ENCODE measurements at regions not wholly inside any gene's neighbourhood (a gene's known extent, or its start where the extent isn't known, plus 50 kb on each side); places are given as distances from the start of the nearest gene placed in this dataset.
"Not testable (repeated sequence)": the region's sequence is repeated elsewhere in the genome, so short reads cannot be mapped to it uniquely, and the experiment has no call there.

GRCh38 chr5:117393125-117393524, 818.5 kb upstream of the SEMA6A start:
- no peaks in the 10 kb centered on the region for H3K4me1 ChIP-seq (ENCODE audit: insufficient read depth, low read length)
- H3K9ac ChIP-seq (ENCODE audit: low read depth, low read length), result no peak overlapping the region
- no peaks in the 10 kb centered on the region for H3K36me3 ChIP-seq (ENCODE audit: insufficient read depth, low read length)

GRCh38 chr5:117380316-117380715, 805.7 kb upstream of the SEMA6A start:
- H3K4me1 ChIP-seq (ENCODE audit: insufficient read depth, low read length), result no peaks in the 10 kb centered on the region
- 0 out of 2 replicates have a peak, but pooled peaks cover 3% of the 10 kb centered on the region for H3K9me3 ChIP-seq (ENCODE audit: control insufficient read depth, insufficient read depth, low read length)
- H3K9ac ChIP-seq (ENCODE audit: low read depth, low read length), result no peak overlapping the region

More at GRCh38 chr5:117393125-117393524, 818.5 kb upstream of the SEMA6A start:
- H3K9me3 ChIP-seq (ENCODE audit: control insufficient read depth, insufficient read depth, low read length), result peaks cover 2% of the 10 kb centered on the region; the same call in 1 of the 2 replicates

GRCh38 chr5:117379521-117379920, 804.9 kb upstream of the SEMA6A start:
- no peaks in the 10 kb centered on the region for H3K9me3 ChIP-seq (ENCODE audit: control insufficient read depth, insufficient read depth, low read length)
- no peaks in the 10 kb centered on the region for H3K36me3 ChIP-seq (ENCODE audit: insufficient read depth, low read length)
- H3K4me1 ChIP-seq (ENCODE audit: insufficient read depth, low read length), result no peaks in the 10 kb centered on the region
- no peak overlapping the region for H3K9ac ChIP-seq (ENCODE audit: low read depth, low read length)

More at GRCh38 chr5:117380316-117380715, 805.7 kb upstream of the SEMA6A start:
- H3K36me3 ChIP-seq (ENCODE audit: insufficient read depth, low read length), result no peaks in the 10 kb centered on the region

GRCh38 chr5:117376748-117377147, 802.1 kb upstream of the SEMA6A start:
- Histone ChIP-seq H3K36me3 (ENCODE audit: insufficient read depth, low read length) (no peaks in the 10 kb centered on the region), H3K9me3 (ENCODE audit: control insufficient read depth, insufficient read depth, low read length) (no peaks in the 10 kb centered on the region), H3K4me1 (ENCODE audit: insufficient read depth, low read length) (no peaks in the 10 kb centered on the region), H3K9ac (ENCODE audit: low read depth, low read length) (no peak overlapping the region)

- H3K9me3 ChIP-seq (ENCODE audit: control insufficient read depth, insufficient read depth, low read length), result no peaks in the 10 kb centered on the region
- peaks cover 6% of the 10 kb centered on the region; the same call in 1 of the 2 replicates for H3K4me1 ChIP-seq (ENCODE audit: insufficient read depth, low read length)
- H3K36me3 ChIP-seq (ENCODE audit: insufficient read depth, low read length), result no peaks in the 10 kb centered on the region
- no peak overlapping the region for H3K9ac ChIP-seq (ENCODE audit: low read depth, low read length)
Measured at GRCh38 chr5:117359895-117360294, 785.3 kb upstream of the SEMA6A start.

- Histone ChIP-seq H3K9me3 (ENCODE audit: control insufficient read depth, insufficient read depth, low read length) (no peaks in the 10 kb centered on the region), H3K9ac (ENCODE audit: low read depth, low read length) (no peak overlapping the region), H3K36me3 (ENCODE audit: insufficient read depth, low read length) (no peaks in the 10 kb centered on the region), H3K4me1 (ENCODE audit: insufficient read depth, low read length) (peaks cover 9% of the 10 kb centered on the region; the same call in 1 of the 2 replicates)
Measured at GRCh38 chr5:117357886-117358285, 783.3 kb upstream of the SEMA6A start.

GRCh38 chr5:117347280-117347679, 772.7 kb upstream of the SEMA6A start:
- no peaks in the 10 kb centered on the region for H3K36me3 ChIP-seq (ENCODE audit: insufficient read depth, low read length)
- no peaks in the 10 kb centered on the region for H3K4me1 ChIP-seq (ENCODE audit: insufficient read depth, low read length)
- no peaks in the 10 kb centered on the region for H3K9me3 ChIP-seq (ENCODE audit: control insufficient read depth, insufficient read depth, low read length)
- no peak overlapping the region for H3K9ac ChIP-seq (ENCODE audit: low read depth, low read length)

GRCh38 chr5:117343726-117344125, 769.1 kb upstream of the SEMA6A start:
- peak overlapping the region; percentile 51 for H3K9ac ChIP-seq (ENCODE audit: low read depth, low read length)
- not testable (repeated sequence) for H3K9me3 ChIP-seq (ENCODE audit: control insufficient read depth, insufficient read depth, low read length)

GRCh38 chr5:117337064-117337749, 762.6 kb upstream of the SEMA6A start:
- Histone ChIP-seq H3K9me3 (ENCODE audit: control insufficient read depth, insufficient read depth, low read length) (no peaks in the 10 kb centered on the region), H3K36me3 (ENCODE audit: insufficient read depth, low read length) (no peaks in the 10 kb centered on the region), H3K4me1 (ENCODE audit: insufficient read depth, low read length) (peaks cover 3% of the 10 kb centered on the region; the same call in 1 of the 2 replicates), H3K9ac (ENCODE audit: low read depth, low read length) (no peak overlapping the region)

More at GRCh38 chr5:117343726-117344125, 769.1 kb upstream of the SEMA6A start:
- not testable (repeated sequence) for H3K4me1 ChIP-seq (ENCODE audit: insufficient read depth, low read length); H3K36me3 ChIP-seq (ENCODE audit: insufficient read depth, low read length)

- H3K9me3 ChIP-seq (ENCODE audit: control insufficient read depth, insufficient read depth, low read length), result no peaks in the 10 kb centered on the region
- H3K36me3 ChIP-seq (ENCODE audit: insufficient read depth, low read length), result no peaks in the 10 kb centered on the region
- peaks cover 3% of the 10 kb centered on the region; the same call in 1 of the 2 replicates for H3K4me1 ChIP-seq (ENCODE audit: insufficient read depth, low read length)
Measured at GRCh38 chr5:117336208-117336607, 761.6 kb upstream of the SEMA6A start.

GRCh38 chr5:117333011-117333410, 758.4 kb upstream of the SEMA6A start:
- Histone ChIP-seq H3K9ac (ENCODE audit: low read depth, low read length) (no peak overlapping the region), H3K9me3 (ENCODE audit: control insufficient read depth, insufficient read depth, low read length) (no peaks in the 10 kb centered on the region), H3K36me3 (ENCODE audit: insufficient read depth, low read length) (no peaks in the 10 kb centered on the region), H3K4me1 (ENCODE audit: insufficient read depth, low read length) (peaks cover 3% of the 10 kb centered on the region; the same call in 1 of the 2 replicates)

More at GRCh38 chr5:117336208-117336607, 761.6 kb upstream of the SEMA6A start:
- no peak overlapping the region for H3K9ac ChIP-seq (ENCODE audit: low read depth, low read length)

GRCh38 chr5:117332341-117332740, 757.7 kb upstream of the SEMA6A start:
- Histone ChIP-seq H3K9me3 (ENCODE audit: control insufficient read depth, insufficient read depth, low read length) (no peaks in the 10 kb centered on the region), H3K4me1 (ENCODE audit: insufficient read depth, low read length) (peaks cover 3% of the 10 kb centered on the region; the same call in 1 of the 2 replicates), H3K36me3 (ENCODE audit: insufficient read depth, low read length) (no peaks in the 10 kb centered on the region), H3K9ac (ENCODE audit: low read depth, low read length) (no peak overlapping the region)

- no peaks in the 10 kb centered on the region for H3K4me1 ChIP-seq (ENCODE audit: insufficient read depth, low read length)
- no peaks in the 10 kb centered on the region for H3K36me3 ChIP-seq (ENCODE audit: insufficient read depth, low read length)
- H3K9me3 ChIP-seq (ENCODE audit: control insufficient read depth, insufficient read depth, low read length), result peaks cover 10% of the 10 kb centered on the region
Measured at GRCh38 chr5:117327511-117327910, 752.9 kb upstream of the SEMA6A start.

GRCh38 chr5:117326997-117327396, 752.4 kb upstream of the SEMA6A start:
- H3K9ac ChIP-seq (ENCODE audit: low read depth, low read length), result no peak overlapping the region
- no peaks in the 10 kb centered on the region for H3K36me3 ChIP-seq (ENCODE audit: insufficient read depth, low read length)
- no peaks in the 10 kb centered on the region for H3K4me1 ChIP-seq (ENCODE audit: insufficient read depth, low read length)
- peaks cover 10% of the 10 kb centered on the region for H3K9me3 ChIP-seq (ENCODE audit: control insufficient read depth, insufficient read depth, low read length)

More at GRCh38 chr5:117327511-117327910, 752.9 kb upstream of the SEMA6A start:
- no peak overlapping the region for H3K9ac ChIP-seq (ENCODE audit: low read depth, low read length)

GRCh38 chr5:117318528-117318927, 743.9 kb upstream of the SEMA6A start:
- H3K4me1 ChIP-seq (ENCODE audit: insufficient read depth, low read length), result peaks cover 8% of the 10 kb centered on the region; the same call in 1 of the 2 replicates
- no peaks in the 10 kb centered on the region for H3K9me3 ChIP-seq (ENCODE audit: control insufficient read depth, insufficient read depth, low read length)
- H3K9ac ChIP-seq (ENCODE audit: low read depth, low read length), result no peak overlapping the region

More at GRCh38 chr5:117318528-117318927, 743.9 kb upstream of the SEMA6A start:
- H3K36me3 ChIP-seq (ENCODE audit: insufficient read depth, low read length), result no peaks in the 10 kb centered on the region
